COR-L47 (cell line): ENCODE measurements at regions not wholly inside any gene's neighbourhood (a gene's known extent, or its start where the extent isn't known, plus 50 kb on each side); places are given as distances from the start of the nearest gene placed in this dataset.
A peak's percentile ranks its signal among the peaks of the same experiment; 100 is the strongest.
"Not testable (repeated sequence)": the region's sequence is repeated elsewhere in the genome, so short reads cannot be mapped to it uniquely, and the experiment has no call there.

Experiments
- DNase-seq: peaks from one replicate; lab custom pipeline; 2025; lab: John Stamatoyannopoulos, UW

DNA sequence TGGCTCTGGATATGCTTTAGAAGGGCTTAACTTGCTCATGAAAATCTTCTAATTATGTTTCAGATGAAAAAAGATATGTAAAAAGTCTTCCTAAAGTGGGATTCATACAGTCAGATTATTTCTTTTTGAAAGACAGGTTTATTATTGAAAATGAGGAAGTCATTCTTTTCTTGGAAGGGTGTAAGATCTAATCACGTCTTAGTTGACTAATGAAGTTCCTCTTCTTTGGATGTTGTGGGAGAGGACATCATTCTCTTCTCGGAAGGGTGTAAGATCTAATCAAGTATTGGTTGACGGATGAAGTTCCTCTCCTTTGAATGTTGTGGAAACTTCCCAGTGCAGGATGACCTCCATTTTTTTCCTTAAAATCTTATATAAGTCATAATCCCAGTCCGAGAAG, 74.9 kb downstream of the ALG10 start:
- DNase-seq = no peak

DNA sequence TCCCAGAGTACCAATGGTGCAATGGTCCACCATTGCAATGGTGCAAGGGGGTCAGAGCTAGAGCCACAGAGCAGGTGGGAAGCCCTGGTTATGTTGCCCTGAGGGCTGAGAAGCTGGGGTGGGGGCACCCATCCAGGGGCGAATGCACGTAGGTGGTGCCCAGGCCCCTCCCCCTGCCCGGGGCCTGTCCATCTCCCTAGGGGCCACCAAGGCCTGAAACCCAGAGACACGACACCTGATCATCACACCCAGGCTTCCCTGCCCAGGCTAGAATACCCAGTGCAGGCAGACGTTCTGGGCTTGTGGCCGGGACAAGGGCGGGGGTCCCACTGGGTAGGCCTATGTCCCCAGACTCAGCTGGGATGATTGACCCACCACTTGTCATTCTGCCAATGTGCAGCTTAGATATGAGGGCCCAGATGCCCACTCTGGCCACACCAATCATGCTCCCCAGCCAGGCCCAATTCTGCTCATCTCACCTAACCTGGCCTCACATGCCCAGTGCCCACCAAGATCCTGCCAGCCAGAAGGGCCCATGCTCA, 83.2 kb downstream of the ALG10 start:
- no peak for DNase-seq

DNA sequence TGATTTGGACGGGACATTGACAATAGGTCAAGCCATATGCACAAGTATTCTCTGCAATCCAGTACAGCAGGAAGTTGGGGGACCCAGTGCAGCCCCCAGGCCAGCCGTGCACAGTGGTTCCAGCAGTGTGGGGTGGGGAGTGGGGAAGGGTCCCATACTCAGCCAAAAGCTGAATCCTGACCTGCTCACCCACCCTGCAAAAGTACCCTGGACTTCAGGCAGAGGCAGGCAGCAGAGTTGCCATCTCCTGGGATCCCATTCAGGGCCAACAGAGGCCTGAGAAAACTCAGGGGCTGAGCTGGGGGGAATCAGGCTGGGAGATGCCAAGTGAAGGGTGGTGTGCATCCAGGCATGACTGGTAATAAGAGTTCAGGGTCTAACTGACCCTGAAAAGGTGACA, 83.9 kb downstream of the ALG10 start:
- no peak for DNase-seq

DNA sequence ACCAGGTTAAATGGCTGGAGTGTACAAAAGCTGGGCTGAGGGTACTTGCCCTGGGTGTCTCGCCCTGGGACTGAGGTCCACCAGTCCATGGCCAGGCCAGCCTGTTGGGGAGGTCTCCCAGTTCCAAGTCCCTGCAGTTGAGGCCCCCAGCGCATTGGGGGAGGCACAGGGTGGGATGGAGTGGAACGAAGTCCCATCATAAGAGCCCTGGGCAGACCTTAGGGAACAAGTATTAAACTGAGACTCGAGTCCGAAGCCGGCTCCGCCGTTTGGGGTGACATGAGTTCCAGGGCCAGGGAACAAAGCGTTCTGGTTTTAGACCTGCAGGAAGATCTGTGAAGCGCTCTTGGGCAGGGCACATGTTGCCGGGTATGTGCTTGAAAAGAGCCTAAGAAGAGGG, 84.7 kb downstream of the ALG10 start:
- DNase-seq = no peak

DNA sequence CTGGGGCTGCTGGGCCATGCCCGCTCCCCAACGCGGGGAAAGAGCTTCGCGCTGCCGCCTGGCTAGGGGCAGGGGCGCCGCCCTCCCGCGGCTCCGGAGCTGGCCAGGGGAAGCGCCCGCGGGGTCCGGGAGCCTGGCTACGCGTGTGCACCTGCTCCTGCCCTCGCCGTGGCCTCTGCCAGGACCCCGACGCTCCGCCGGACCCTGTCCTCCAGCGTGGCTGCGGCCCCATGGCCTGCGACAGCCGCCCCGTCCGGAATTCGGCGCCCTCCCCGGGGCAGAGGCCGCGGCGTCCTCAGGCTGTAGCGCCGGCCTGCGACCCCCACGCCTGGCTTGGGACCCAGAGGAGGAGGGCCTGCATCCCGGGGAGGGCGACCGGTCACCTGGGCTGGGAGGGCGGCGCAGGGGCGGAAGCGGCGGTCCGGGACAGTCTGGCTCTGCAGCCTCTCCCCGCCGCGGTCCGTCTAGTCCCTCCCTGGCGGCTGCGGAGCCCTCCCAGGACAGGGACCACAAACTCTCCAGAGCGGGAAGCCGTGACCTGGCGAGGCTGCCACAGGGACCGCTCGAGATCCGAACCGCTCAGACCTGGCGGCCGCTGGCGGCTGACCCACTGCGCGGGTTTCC, 85.6 kb downstream of the ALG10 start:
- no peak for DNase-seq

DNA sequence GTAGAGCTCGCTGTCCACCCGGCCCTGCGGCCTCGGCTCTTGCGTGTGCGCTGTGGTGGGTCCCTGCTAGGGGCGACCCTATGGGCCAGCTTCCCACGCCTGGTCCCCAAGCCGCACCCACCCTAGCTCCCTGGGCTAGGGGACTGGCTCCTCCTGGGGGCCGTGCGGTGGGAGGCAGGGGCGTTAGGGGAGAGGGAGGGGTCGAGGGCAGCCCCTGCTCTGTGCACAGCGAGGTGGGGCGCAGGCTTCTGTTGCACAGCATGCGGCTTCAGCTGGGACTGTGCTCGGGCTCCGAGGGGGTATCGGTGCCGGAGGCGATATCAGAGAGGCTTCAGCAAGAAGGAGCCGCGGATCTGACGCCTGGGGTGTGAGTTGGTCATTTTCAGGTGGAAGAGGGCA, 86.1 kb downstream of the ALG10 start:
- no peak for DNase-seq

DNA sequence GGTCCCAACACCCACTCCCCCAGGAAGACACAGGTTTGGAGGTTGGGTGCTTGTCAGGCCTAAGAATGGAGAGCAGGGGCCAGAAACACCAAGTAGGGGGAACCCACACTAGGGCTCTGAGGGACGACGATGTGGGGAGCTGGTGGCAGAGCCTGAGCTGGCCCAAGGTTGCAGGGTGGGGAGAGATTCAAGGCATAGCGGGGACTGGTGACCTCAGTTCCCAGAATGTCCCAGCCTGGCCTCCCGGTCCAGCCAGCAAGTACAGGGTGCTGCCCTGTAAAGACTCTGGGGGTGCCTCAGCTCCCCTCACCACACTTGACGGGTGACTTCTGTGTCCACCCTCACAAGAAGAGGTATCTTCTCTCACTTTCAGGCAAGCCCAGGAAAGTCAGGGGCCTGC, 86.7 kb downstream of the ALG10 start:
- no peak for DNase-seq

DNA sequence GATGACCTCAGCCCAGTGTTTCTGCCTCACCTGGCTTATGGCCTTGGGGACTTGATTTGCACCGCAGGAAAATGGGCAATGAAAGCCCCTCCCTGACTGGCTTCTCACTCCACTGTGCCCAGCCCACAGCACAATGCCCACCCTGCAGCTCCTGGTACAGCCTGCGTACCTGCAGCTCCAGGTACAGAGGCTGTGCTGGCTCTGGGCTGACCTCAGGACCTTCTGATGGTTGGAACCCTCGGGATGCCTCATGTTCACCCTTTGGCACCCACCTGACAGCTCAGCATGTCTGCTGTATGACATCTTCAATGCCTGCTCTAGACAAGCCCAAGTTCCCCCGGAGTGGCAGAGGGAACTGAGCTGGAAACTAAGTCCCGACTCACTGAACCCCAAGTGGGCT, 87.1 kb downstream of the ALG10 start:
- DNase-seq = no peak

DNA sequence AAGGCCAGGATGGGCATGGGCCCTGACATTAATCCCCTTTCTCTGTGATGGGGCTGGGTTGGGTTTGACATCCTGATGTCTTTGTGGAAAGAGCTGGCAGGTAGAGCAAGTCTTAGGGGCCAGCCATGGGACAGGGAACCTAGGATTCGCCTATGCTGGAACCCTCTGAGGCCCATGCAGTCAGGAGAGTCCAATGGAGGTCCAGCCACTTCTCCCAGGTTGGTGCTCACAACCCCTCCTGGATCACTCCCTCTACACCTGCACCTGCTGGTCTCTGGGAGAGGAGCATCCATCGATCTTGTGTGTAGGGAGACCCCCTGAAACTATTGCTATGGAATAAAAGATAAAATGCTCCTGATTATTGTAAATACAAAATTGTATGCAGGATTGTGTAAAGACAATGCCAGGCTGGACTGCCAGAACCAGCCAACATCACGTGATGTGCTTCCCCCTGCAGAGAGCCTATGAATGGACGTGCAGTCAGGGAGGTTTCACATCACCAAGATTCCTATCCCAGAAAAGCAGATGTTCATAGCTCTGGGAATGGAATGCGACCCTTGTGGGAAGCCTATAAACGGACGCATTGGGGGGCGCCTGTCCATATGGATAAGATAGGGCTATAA, 87.7 kb downstream of the ALG10 start:
- DNase-seq = not testable (repeated sequence)

DNA sequence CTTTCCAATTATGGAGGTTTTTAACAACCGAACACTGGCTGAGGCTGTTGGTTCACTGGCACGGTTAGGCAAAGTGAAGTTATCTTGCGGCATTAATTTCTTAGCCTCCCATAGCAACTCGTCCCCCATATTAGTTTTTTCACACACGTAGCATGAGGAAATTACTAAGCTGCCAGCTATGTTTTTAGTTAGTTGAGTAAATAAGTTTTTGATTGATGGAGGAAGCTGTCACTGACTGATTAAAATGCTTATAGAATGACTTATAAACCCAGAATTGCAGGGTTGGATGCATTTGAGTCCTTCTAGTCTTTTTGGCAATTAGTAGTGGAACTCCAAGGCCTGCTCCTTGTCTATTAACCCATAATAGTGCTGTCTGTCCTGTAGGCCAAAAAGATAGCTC, 97.1 kb downstream of the ALG10 start:
- no peak for DNase-seq

DNA sequence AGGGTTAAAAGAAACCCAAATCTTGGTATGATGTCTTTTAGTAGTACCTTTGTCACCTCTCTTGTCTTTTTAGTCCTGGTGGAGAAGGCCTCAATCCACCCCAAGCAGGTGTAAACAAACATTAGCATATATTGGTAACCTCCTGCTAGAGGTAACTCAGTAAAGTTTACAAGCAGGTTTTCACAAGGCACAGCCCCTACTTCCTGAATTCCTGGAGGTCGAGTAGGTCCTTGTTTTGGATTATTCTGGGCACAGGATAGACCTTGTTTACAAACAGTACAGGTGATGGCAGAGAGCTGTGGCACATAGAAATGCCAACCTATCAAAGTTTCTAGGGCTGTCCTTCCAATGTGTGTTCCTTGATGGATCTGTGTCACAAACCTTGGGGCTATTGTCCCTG, 99.1 kb downstream of the ALG10 start:
- DNase-seq = no peak

DNA sequence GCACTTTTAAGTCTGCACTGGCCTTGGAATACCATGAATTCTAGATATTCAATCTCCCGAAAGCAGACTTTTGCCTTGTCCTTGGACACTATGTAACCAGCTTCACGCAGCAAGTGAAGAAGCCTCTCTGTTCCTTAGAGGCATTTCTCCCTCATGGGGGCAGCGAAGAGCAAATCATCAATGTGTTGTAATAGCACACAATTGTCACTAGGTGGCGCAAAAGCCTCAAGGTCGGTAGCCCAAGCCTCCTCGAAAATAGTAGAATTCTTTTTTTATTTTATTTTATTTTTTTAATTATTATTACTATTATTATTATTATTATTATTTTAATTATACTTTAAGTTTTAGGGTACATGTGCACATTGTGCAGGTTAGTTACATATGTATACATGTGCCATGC, 100.8 kb downstream of the ALG10 start:
- peak; percentile 27 for DNase-seq

DNA sequence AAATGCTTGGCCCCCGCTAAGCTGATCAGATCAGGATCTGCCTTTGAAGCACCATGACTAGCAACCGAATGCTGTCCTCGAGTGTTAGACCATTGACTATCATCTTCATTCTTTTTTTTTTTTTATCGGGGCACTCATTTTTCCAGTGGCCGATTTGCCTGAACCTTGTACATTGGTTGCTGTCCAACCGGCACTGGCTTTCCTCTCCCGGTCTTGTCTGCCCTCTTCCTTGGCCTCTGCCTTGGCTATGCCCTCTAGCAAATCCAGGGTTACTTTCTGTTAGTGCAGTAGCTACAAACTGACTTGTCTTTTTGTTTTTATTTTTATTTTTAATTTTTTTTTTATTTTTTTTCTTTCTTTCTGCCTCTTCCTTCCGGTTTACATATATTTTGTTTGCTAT, 102.3 kb downstream of the ALG10 start:
- DNase-seq = no peak

DNA sequence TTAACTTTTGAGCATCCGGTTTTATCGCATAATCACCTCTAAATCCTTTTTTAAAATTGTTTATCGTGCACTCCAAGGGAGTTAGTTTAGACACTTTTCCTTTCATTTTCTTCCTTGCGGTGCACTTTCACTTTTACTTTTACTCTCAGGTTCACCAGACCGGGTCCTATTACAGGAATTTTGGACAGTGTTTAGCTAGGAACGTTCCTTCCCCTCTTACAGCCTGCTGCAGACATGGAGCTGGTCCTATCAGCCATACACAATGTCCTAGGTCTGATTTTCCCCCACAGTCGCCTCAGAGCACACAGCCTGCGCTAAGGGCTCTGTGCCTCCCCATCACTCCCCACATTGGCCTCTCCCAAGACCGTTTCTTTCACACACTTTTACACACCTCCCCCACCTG, 103.9 kb downstream of the ALG10 start:
- DNase-seq = no peak

DNA sequence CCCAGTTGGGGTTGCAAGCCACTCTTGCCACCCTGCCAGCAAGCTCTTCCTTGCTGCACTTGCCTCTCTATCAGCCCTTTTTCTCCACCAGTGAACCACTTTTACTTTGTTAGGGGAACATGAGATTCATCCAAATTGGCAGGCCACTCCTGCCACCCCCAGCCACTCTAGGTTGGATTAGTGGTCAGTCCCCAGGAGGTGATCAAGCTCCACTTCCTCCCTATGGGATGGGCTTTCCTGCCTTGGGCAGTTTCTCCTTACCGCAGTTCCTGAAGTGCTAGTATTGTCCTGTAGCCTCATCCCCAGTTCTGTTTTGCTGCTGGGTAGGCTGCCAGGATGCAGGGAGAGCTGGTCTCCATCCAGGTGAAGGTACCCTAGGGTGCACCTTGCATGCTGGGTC, 104.5 kb downstream of the ALG10 start:
- no peak for DNase-seq

DNA sequence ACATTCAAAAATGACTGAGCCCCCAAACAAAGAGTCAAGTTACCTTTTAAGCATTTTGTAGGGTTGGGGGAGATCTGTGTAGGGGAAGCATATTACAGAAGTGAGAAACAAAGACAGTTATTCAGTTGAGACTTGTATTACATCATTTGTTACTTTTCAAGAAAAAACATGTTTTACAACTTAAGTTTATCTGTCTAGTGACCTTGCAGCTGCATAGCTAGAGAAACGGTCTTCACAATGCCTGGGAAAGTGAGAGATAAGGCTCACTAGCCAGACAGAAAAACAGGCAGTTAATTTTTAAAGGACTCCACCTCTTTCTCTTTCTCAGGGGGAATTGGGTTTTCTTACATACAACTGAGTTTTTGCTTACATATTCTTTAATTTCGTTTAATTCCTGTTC, 105.1 kb downstream of the ALG10 start:
- DNase-seq = not testable (repeated sequence)

DNA sequence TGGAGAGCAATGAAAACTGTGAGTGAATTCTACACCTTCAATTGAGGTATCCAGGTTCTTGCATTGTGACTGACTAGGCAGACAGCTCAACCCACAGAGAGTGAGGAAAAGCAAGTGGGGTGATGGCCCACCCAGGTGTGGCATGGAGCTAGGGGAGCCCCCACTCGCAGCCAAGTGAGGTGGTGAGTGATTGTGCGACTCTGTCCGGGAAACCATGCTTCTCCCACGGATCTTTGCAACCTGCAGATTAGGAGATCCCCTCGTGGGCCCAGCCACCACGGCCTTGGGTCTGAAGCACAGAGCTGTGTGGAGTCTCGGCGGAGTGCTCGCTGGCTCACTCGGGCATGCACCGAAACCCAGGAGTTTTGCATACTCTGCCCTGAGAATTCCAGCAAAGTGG, 120.1 kb downstream of the ALG10 start:
- DNase-seq = no peak

DNA sequence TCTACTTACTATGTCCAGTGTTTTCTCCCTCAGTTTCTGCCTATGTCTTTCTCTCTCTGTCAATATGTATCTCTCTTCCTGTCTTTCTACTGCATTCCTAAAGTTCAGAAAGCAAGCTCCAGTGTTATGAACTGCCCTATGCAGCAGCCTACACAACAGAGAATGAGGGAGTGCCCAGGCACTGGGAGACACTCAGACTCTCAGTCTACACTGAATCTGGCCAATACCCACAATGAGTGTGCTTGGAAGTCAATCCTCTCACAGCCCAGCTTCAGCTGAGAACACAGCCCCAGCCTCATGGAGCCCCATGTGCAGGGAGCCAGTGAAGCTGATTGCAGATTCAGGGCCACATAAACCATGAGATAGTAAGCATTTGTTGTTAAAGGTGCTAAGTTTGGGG, 128.7 kb downstream of the ALG10 start:
- no peak for DNase-seq

DNA sequence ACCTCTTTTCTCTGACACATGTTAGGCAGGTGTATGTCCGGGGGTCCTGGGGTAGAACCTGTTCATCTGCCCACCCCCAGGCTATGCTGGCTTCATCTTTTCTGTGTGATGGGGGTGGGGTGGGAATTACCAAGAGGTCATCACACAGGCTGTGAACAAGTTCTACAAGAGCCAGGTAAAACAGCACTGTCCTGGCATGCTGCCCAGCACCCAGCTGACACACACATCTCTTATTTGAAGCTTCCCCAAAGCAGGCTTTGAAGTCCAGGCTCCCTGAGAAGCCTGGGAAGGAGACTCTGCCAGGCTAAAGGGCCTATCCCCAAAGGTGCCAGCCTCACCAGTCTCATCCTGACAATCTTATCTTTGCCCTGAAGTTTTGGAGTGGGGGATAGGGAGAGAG, 141.1 kb downstream of the ALG10 start:
- peak; percentile 44 for DNase-seq

DNA sequence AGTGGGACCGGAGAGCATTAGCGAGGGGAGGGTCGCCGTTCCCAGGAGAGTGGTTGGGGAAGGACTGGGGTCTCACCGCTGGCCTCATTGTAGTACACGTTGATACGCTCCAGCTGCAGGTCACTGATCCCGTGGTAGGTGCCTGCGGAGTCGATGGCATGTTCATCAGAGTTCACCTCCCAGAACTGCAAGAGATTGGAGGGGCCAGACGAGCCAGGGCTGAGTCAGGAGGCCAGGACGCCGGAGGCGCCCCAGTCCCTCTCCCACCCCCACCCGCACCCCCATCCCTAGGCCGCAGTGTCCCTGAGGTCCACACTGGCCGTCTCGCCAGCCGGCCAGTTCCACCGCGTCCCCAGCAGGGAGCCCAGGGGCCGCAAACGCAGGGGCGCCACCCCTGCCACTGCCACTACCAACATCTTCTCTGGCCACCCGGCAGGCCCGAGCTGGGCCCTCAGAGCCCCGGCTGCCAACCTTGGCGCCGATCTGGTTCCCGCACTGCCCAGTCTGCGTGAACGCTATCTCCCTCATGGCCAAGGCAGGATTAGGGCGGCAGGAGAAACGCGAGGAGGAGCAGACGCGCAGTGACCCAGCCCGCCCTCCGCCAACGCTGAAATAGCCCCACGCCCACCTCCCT, 144.2 kb downstream of the ALG10 start:
- no peak for DNase-seq

DNA sequence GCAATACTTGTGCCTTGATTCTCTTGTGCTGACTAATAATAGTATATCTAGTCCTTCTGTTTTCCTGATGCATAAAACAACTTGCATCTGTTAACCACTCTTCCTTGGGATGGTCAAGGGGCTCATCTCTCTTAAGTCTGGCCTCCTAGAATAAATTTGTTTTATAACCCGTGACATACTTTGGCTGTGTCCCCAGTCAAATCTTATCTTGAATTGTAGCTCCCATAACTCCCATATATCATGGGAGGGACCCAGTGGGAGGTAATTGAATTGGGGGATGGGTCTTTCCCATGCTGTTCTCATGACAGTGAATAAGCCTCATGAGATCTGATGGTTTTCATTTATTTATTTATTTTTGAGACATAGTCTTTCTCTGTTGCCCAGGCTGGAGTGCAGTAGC, 146.2 kb downstream of the ALG10 start:
- not testable (repeated sequence) for DNase-seq

DNA sequence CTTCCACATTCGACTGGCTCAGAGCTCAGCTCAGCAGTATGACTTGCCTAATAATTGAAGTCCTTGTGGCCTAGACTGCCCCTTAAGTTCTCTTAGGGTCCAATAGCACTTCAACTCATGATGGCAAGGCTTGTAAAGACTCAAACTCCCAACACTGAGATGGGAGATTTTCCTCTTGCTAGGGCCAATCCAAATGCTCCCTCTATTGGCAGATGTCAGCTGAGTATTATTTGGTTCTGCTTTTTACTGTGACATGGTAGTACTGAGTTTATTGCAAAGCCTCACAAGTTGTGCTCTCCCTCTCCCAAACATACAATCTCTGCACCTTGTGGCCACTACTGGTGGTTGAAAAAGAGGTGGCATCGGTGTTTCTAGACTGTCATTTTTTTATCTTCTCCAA, 164.2 kb downstream of the ALG10 start:
- DNase-seq = no peak

DNA sequence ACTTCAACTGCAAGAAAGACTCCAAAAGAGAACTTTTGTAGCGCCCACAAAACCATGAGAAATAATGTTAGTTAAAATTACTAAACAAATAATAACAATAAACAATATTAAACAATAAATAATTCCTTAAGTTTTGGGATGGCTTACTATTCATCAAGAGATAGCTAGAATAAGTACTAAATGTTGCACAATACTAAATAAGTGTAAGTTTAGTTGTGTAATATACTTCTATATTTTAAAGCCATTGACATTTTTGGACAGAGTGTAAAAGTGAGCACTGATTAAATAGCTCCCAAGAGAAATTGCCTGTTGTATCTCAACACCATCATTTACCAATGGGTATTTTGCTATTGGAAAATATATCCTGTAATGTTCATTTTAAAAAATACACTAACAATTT, 166.7 kb downstream of the ALG10 start:
- no peak for DNase-seq

DNA sequence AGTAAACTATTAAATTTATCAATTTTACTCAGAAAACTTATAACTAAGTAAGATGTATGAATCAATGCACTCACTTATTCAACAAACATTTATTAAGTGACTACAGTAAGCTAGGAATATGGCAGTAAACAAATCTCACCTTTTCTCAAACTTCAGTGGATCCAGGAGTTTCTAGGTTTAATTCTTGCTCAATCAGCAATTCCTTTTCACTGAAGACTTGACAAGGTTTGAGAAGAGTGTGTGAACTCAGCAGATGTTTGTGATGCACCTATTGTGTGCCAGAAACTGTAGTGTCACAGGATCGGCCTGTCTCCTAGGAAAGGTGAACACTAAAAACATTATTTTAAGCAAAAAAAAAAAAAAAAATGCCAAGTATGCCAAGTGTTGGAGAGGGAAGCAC, 167.8 kb downstream of the ALG10 start:
- no peak for DNase-seq
